Heart left ventricle (tissue), 13 donors: ENCODE measurements at regions not wholly inside any gene's neighbourhood (a gene's known extent, or its start where the extent isn't known, plus 50 kb on each side); places are given as distances from the start of the nearest gene placed in this dataset.

Source experiments
- CTCF ChIP-seq, 12 donors: fragments of 200-600 bp; sonication (generic) in 4 of 12; IDR thresholded peaks; one replicate each; pipeline versions ENCODE4 v1.5.0 to v1.8.0; 2018 to 2022; ENCODE audit warnings: antibody characterized with exemption in 12 of 12, mild to moderate bottlenecking in 5 of 12
- POLR2A ChIP-seq, 2 donors: fragments of 450-650 bp; IDR thresholded peaks; one replicate each; pipeline ENCODE4 v1.6.1; 2017; ENCODE audit warnings: antibody characterized with exemption in 2 of 2, mild to moderate bottlenecking in 2 of 2, moderate library complexity in 2 of 2
- donor health status: ischemic (EF 13 %, LVEDD 7.1; RV severe dilation, severe dysfunction).
- donor health status: DM: no; HTN: yes; CAD: no.
- donor health status: DM: no; HTN: no; CAD: no.
- donor health status: ischemic (EF 25% LVEDD 6.9; RV normal size, moderate dysfunction).
- donor health status: ischemic (EF 25% LVEDD 5.7; RV mildly dilated, moderate dysfunction).
- donor health status: ischemic (EF 35%, LVEDD 5.7; RV mildly dilated, moderate dysfunction).
- donor health status: nonischemic (EF 11% LVEDD 7.7; RV severe dilation, severe dysfunction).
- donor health status: DM: yes; HTN: yes; CAD: no.
- donor health status: PGD.
- donor health status: ischemic (EF 29% LVEDD 5.4; RV normal size, mild dysfunction).
- donor health status: nonischemic (EF 23%, LVEDD 6.1; RV moderate dilation, normal function).

- TF ChIP-seq CTCF (IDR thresholded peaks at IDR 0.05) (no peak), POLR2A (IDR thresholded peaks at IDR 0.05) (no peak)
Measured at GRCh38 chr1:50354813-50355212, 68.4 kb downstream of the DMRTA2 start.
